Astrocyte of the spinal cord (primary cell): ENCODE measurements at regions not wholly inside any gene's neighbourhood (a gene's known extent, or its start where the extent isn't known, plus 50 kb on each side); places are given as distances from the start of the nearest gene placed in this dataset.
"Not testable (repeated sequence)": the region's sequence is repeated elsewhere in the genome, so short reads cannot be mapped to it uniquely, and the experiment has no call there.

ENCODE experiments used
- DNase-seq: peaks from one replicate; pipeline ENCODE4 v3.0.0; 2011; ENCODE audit warnings: low read depth, low spot score
- H3K4me3 ChIP-seq: 2 replicates; pipeline ENCODE4 v1.5.1; 2011; ENCODE audit warnings: low read depth, mild to moderate bottlenecking, low read length, moderate library complexity
- in situ Hi-C: cut with HindIII; loops from 2 replicates; pipeline ENCODE4 v1.10.0; 2017; ENCODE audit warnings: low sequenced_read_pairs
- TF ChIP-seq, protein P1 (sequence below): IDR thresholded peaks from 2 replicates; pipeline ENCODE4 v1.5.1; 2012; ENCODE audit warnings: low read depth, mild to moderate bottlenecking, low read length, inconsistent platforms

DNA sequence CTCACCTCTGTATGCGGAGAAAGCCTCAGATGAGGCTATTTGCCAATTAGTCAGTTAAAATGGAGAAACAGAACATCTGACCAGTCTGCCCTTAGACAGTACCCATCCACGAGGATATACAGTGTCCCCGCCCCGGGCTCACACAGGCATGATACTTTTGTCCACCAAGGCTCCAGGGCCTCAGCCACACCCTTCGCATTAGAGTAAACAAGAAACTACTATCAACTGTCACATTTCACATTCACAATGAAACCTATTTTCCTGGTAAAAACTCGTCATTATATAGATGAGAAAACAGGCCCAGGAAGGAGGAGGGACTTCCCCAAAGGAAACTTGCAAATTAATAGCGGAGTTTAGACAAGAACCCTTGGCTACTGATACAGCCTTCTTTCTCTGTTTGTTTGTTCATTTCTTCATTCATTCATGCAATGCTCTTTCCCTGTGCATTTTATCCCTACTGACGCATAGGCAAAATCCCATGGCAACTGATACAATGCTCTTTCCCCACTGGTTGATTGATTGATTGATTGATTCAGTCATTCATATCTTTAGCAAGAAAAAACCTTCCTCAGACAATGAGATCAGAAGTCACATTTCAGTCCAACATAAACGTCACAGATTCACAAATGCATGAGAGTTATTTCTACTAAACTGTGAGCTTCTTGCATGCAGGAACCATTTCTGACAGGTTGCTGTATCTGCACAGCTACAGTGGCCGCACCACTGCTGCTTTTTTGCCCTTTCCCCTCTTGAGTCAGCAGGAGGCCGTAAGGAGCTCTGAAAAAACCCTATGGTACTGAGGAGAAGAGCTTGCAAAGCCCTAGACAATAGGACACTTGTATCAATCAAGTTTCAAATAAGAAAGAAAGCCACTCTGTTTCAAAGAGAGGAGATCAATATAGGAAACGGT, 777.1 kb downstream of the RNF144A start:
- TF ChIP-seq, protein P1, sequence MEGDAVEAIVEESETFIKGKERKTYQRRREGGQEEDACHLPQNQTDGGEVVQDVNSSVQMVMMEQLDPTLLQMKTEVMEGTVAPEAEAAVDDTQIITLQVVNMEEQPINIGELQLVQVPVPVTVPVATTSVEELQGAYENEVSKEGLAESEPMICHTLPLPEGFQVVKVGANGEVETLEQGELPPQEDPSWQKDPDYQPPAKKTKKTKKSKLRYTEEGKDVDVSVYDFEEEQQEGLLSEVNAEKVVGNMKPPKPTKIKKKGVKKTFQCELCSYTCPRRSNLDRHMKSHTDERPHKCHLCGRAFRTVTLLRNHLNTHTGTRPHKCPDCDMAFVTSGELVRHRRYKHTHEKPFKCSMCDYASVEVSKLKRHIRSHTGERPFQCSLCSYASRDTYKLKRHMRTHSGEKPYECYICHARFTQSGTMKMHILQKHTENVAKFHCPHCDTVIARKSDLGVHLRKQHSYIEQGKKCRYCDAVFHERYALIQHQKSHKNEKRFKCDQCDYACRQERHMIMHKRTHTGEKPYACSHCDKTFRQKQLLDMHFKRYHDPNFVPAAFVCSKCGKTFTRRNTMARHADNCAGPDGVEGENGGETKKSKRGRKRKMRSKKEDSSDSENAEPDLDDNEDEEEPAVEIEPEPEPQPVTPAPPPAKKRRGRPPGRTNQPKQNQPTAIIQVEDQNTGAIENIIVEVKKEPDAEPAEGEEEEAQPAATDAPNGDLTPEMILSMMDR: no peak
- in situ Hi-C loops: no loop called here
- no peak for DNase-seq
- H3K4me3 ChIP-seq: no peak overlapping the region

- in situ Hi-C loops, H3K4me3 ChIP-seq, DNase-seq: not testable (repeated sequence)
Measured at GRCh38 chr2:7696556-7696955, 779.3 kb downstream of the RNF144A start.

DNA sequence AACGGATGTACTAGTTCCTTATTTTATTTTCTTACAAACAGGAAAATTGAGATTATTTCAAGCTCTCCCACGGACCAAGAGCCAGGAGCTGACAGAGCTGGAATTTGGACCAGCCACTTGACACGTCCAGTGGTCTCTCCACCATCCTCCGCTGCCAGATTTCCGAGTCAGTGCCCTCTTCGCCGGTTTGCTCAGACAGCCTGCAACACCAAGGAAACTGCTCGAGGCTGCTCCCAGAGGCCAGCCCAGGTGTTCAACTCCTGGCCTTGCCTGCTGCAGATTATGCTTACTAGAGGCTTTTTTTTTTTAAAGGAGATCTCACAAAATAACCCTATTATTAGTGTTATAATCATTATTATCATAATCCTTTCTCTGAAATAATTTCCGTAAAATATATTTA, 779.8 kb downstream of the RNF144A start:
- no peak for DNase-seq
- no peak overlapping the region for H3K4me3 ChIP-seq
- TF ChIP-seq, protein P1: no peak
- in situ Hi-C loops: no loop called here

DNA sequence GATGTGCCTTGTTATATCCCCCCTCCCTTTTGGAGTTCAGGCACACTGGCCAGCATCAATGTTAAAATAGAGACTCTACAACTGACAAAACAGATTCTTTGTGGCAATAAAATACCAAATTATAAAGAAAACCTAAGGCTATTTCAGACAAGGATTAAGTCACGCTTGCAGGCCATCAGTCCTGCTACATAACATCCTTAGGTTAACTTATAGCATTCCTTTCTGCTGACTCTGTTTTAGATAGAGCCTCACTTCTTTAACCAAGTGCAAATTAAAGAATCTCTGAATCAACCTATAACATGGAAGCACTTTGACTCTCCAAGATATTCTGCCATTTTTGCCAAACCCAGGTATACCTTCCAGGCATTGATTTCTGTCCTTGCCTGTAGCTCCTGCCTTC, 784.6 kb downstream of the RNF144A start:
- TF ChIP-seq, protein P1: no peak
- no peak overlapping the region for H3K4me3 ChIP-seq
- no peak for DNase-seq
- in situ Hi-C loops: no loop called here

DNA sequence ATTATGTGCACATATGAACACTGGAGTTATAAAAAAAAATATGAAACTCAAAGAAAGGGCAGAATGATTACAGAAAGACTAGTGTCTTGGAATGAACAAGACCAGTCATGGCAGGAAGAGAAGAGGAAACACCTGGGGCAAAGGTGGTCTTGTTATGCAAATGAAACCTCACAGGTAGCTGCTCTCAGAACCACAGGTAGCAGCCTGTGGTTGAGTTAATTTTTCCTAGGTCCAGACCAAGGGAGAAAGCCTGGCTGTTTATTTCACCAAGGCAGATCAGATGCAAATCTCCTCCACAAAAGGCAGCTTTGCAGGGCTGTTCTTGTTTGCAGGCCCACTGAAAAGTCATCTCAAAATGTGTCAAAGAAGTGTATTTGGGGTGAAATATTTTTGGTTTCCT, 785.8 kb downstream of the RNF144A start:
- DNase-seq: no peak
- TF ChIP-seq, protein P1: no peak

DNA sequence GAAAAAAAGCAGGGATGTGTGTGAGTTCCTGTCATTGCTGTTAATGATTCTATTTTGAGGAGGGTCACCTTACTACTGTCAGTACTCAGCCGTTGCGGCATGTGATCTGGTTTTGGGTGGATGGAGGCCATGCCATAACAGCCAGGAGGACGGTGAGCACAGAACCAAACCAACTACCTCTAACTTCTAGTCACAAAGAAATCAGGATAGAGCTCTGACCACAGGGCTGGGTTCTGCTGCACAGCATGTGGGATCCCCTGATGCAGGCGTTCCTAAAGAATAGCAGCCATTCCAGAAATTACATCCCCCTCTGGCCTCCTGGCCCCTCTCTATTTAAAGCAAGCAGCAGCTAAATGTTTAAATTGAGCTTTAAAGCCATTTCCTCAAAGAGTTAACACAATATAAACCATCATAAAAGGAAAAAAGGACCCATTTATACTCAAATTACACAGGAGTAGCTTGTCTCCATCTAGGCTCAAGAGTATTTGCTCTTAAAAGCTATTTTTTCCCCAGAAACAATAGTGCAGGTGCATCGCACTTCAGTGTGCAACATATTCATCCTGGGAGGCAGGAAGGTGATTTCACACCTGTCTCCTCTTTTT, 786.4 kb downstream of the RNF144A start:
- H3K4me3 ChIP-seq: no peak overlapping the region
- in situ Hi-C loops: no loop called here
- DNase-seq: no peak
- TF ChIP-seq, protein P1: no peak

More for the DNA sequence above, 785.8 kb downstream of the RNF144A start:
- no peak overlapping the region for H3K4me3 ChIP-seq
- in situ Hi-C loops: no loop called here

DNA sequence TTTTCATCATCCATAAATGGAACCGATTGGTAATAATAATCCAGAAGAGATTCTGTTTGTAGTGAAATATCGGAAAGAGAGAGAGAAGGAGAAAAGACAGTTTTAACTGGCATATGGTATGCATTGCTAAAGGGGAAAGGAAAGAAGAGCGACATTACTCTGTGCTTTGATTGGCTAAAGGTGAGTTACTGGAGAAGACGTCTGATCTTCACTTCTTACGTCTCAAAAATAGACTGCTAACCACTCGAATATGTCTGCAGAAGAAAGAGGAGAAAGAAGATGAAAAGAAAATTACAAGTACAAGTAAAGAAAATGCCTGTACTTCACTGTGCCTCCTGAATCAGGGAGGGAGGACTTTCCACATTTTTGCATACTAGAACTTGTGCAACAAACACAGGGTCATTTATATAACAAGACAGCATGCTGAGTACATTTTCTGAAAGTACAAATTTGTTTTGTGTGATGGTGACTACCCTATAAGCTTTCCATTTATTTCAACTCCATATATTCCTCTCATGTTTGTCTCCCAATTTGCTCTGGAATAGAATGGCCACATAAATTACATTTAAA, 787.2 kb downstream of the RNF144A start:
- no peak overlapping the region for H3K4me3 ChIP-seq
- TF ChIP-seq, protein P1: no peak
- in situ Hi-C loops: no loop called here
- no peak for DNase-seq
